ENCODE measurements at regions not wholly inside any gene's neighbourhood (a gene's known extent, or its start where the extent isn't known, plus 50 kb on each side); places are given as distances from the start of the nearest gene placed in this dataset.

DNA sequence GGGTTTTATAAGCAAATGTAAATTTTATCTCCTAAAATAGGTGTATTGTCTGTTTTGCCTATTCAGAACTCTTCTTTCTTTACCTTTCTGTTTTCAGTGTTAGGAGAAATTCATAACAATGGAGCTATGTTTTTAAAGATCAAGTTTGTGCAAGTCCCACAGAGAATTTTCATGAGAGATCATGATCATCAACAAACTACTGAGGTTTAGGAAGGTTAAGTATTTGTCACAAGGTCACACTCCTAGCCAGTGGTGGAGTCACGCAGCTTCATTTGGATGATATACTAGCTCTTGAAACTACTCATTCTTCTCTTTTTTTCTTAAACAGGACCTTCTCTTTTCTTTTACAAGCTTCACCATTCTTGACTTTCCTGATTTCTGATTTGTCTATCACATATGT is 892.6 kb upstream of the FRG1 start:
- TF ChIP-seq CTCF (IDR thresholded peaks at IDR 0.05; ENCODE audit: control insufficient read depth, insufficient read depth, low read depth, low read length, missing control alignments), result no peak
- no peak for DNase-seq (ENCODE audit: low read depth)
- H3K4me3 ChIP-seq (ENCODE audit: control insufficient read depth, low read depth, low read length), result no peak overlapping the region

GRCh38 chr4:189049682-189050081 is 891.0 kb upstream of the FRG1 start:
- DNase-seq (ENCODE audit: low read depth), result no peak
- H3K4me3 ChIP-seq (ENCODE audit: control insufficient read depth, low read depth, low read length), result no peak overlapping the region

GRCh38 chr4:189050643-189051042 is 890.0 kb upstream of the FRG1 start:
- DNase-seq (ENCODE audit: low read depth), result no peak
- H3K4me3 ChIP-seq (ENCODE audit: control insufficient read depth, low read depth, low read length), result peak overlapping the region; percentile 15
- no peak for TF ChIP-seq CTCF (IDR thresholded peaks at IDR 0.05; ENCODE audit: control insufficient read depth, insufficient read depth, low read depth, low read length, missing control alignments)

More at GRCh38 chr4:189049682-189050081, 891.0 kb upstream of the FRG1 start:
- TF ChIP-seq CTCF (IDR thresholded peaks at IDR 0.05; ENCODE audit: control insufficient read depth, insufficient read depth, low read depth, low read length, missing control alignments), result no peak

DNA sequence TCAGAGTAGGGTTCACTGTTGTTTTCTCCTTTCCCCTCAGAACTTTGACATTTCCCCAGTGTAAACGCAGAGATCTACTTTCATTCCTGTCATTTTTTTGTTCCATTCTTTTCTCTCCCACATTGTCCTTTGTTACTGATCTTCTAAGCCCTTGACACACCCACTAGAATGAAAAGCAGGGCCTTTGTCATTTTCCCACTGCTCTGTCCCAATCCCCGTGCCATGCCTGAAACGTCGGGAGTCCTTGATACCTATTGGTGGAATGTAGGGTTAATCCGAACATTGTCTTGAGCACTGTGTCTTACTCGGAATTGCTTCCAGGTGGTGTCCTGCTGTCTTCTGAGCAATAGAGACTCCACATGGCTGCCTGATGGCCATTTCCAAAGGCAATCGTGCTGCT is 887.1 kb upstream of the FRG1 start:
- no peak overlapping the region for H3K4me3 ChIP-seq (ENCODE audit: control insufficient read depth, low read depth, low read length)
- DNase-seq (ENCODE audit: low read depth), result no peak
- TF ChIP-seq CTCF (IDR thresholded peaks at IDR 0.05; ENCODE audit: control insufficient read depth, insufficient read depth, low read depth, low read length, missing control alignments), result no peak

DNA sequence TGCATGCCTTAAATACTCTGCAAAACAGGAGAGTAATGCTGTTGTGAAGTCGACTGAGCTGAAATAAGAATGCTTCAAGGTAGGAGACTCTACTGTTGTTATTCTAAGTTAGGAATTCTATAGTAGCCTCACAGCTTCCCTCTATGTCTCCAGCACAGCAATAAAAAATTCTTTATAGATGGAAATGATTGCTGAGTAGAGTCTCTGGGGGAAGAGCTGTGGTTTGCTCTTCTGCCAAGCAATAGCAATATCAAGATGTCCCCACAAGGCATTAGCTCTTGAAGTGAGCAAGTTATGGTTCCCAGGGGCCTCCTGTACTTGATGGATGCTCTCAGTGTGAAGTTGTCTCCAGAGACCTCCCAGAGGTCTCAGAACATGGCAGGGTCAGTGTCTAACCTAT is 880.6 kb upstream of the FRG1 start:
- H3K4me3 ChIP-seq (ENCODE audit: control insufficient read depth, low read depth, low read length), result no peak overlapping the region
- peak; percentile 37 for DNase-seq (ENCODE audit: low read depth)
- no peak for TF ChIP-seq CTCF (IDR thresholded peaks at IDR 0.05; ENCODE audit: control insufficient read depth, insufficient read depth, low read depth, low read length, missing control alignments)

- no peak for TF ChIP-seq CTCF (IDR thresholded peaks at IDR 0.05; ENCODE audit: control insufficient read depth, insufficient read depth, low read depth, low read length, missing control alignments)
- H3K4me3 ChIP-seq (ENCODE audit: control insufficient read depth, low read depth, low read length), result no peak overlapping the region
- DNase-seq (ENCODE audit: low read depth), result no peak
Measured at GRCh38 chr4:189062047-189062820, 878.4 kb upstream of the FRG1 start.

Data from AG09309 (cell line).